Psoas muscle (tissue), 7 donors: ENCODE measurements at regions not wholly inside any gene's neighbourhood (a gene's known extent, or its start where the extent isn't known, plus 50 kb on each side); places are given as distances from the start of the nearest gene placed in this dataset.
A peak's percentile ranks its signal among the peaks of the same experiment; 100 is the strongest.
"Not testable (repeated sequence)": the region's sequence is repeated elsewhere in the genome, so short reads cannot be mapped to it uniquely, and the experiment has no call there.

ENCODE experiments used
- ATAC-seq, 4 donors: fragments of 200-7000 bp; cut with Tn5 transposase; one replicate each; pipeline ENCODE4 v1.9.1; 2020; ENCODE audit warnings: moderate library complexity in 3 of 4, mild to moderate bottlenecking in 2 of 4
- DNase-seq, 2 donors: peaks; one replicate each; pipeline ENCODE4 v3.0.0-alpha.2; 2020
- H3K27ac ChIP-seq: fragments of 200-600 bp; one replicate; pipeline ENCODE4 v1.8.0; 2022
- H3K27me3 ChIP-seq, 3 donors: fragments of 200-600 bp in 1 of 3; one replicate each; pipeline versions ENCODE4 v1.6.1 to v1.8.0; 2013 to 2022; ENCODE audit warnings: low read length in 2 of 3, mild to moderate bottlenecking in 2 of 3, moderate library complexity in 1 of 3; ENCODE audit not compliant: insufficient read depth in 3 of 3
- H3K36me3 ChIP-seq, 2 donors: fragments of 200-600 bp in 1 of 2; one replicate each; pipeline versions ENCODE4 v1.6.1 to v1.8.0; 2013 to 2022; ENCODE audit warnings: low read depth in 1 of 2, mild to moderate bottlenecking in 1 of 2, moderate library complexity in 1 of 2; ENCODE audit not compliant: insufficient read depth in 1 of 2
- H3K4me1 ChIP-seq: fragments of 200-600 bp; one replicate; pipeline ENCODE4 v1.8.0; 2022
- H3K4me3 ChIP-seq: fragments of 200-600 bp; one replicate; pipeline ENCODE4 v1.8.0; 2022; ENCODE audit warnings: mild to moderate bottlenecking
- H3K9me3 ChIP-seq: fragments of 200-600 bp; one replicate; pipeline ENCODE4 v1.8.0; 2022
- WGBS, 3 donors: extraction: QIAGEN DNeasy Blood & Tissue Kit; methylation state at CpG; one replicate each; pipeline versions ENCODE4 v1.1.6 to v1.1.7; 2013; 5-methylcytosine and 5-hydroxymethylcytosine counted together
- intact Hi-C, 2 donors: fragments of 100-400 bp; cut with DNase I; formaldehyde crosslinking; loops; one replicate each; pipeline versions ENCODE4 v1.11.0 to v1.14.2; 2022
- donor health status: healthy with polysubstance abuse.
- donor health status: DM: no; HTN: no; CAD: no; lungs with moderate emphysema.
- donor health status: Bipolar disorder and iron deficiency.
- donor health status: healthy.
- donor health status: DM: yes; HTN: yes; CAD: no.
- donor health status: DM: no; HTN: no; CAD: no.
- donor health status: DM: yes; HTN: yes; CAD: no.

DNA sequence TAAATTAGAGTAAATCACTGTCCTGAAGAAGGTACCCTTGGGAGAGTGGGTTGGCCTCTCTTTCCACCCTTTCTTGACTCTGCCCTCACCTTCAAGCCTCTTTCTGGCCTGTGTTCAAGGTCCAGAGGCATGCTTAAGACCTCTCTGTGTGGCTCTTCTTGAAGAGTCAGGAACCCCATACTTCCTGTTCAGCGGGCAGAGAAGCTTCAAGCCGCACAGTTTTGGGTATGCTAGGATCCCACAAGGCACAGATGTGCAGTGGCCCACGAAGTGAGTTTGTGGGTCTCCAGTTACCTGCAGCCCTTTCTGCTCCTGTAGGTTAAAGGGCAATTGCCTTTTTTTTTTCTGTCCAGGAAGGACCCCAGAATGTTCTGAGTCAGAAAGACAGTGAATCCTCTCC lies 113.7 kb downstream of the PPIAL4A start:
- DNase-seq, H3K36me3 ChIP-seq, H3K4me1 ChIP-seq, H3K27ac ChIP-seq, intact Hi-C loops, ATAC-seq, H3K9me3 ChIP-seq, H3K4me3 ChIP-seq, H3K27me3 ChIP-seq: not testable (repeated sequence)
- WGBS, 3 donors: 33 to 60% methylated on average over 1 of the region's 3 CpGs; no CpG with 5 or more reads in 1 of the 3 donors

DNA sequence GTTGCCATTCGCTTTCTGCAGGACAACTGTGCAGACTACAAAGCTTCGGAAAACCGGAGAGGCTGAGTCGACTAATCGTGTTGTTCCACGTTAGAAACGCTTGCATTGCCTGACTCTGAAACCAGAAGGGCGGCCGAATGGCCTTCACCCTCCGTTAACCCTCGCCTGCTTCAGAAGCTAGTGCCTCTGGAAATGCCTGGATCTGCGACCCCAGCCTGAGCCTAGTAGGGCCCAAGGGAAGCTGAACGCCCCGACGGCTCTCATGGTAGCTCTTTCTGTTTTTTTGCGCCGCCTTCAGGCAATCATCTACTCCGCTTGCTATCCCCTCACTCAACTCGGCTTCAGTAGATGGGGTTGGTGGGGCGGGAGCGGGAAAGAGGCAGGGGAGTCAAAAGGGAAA lies 117.3 kb downstream of the PPIAL4A start:
- intact Hi-C loops, H3K4me3 ChIP-seq, H3K4me1 ChIP-seq, ATAC-seq, H3K36me3 ChIP-seq, H3K27ac ChIP-seq, H3K9me3 ChIP-seq: not testable (repeated sequence)
- peak in 1 of 2 donors; percentile 16 for DNase-seq
- H3K27me3 ChIP-seq: peaks cover 0 to 14% (median 4%) of the 10 kb centered on the region in 3 donors
- WGBS, 3 donors: 23 to 33% (median 24%) methylated on average over 19 to 21 of the region's 21 CpGs

DNA sequence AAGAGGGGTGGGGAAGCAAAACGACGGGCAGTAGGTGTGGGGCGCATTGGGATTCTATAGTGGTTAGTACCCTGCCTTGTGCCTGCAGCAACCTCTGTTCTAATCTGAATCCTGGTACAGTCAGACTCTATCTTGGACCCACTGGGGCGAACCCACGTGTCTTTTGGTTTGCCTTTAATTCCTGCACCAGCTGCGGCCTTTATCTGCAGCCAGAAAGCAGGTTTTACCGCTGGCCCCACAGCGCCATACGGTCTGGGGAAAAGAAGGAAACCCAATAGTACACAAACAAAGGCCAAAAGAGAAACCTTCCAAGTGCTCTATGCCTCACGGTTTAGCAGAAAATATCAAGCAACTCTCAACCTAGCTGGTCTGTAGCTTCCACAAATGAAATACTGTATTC lies 118.2 kb downstream of the PPIAL4A start:
- H3K36me3 ChIP-seq, ATAC-seq, DNase-seq, H3K4me1 ChIP-seq, H3K9me3 ChIP-seq, intact Hi-C loops, H3K4me3 ChIP-seq, H3K27ac ChIP-seq: not testable (repeated sequence)
- peaks cover 0 to 14% (median 4%) of the 10 kb centered on the region in 3 donors for H3K27me3 ChIP-seq
- WGBS, 3 donors: 22 to 32% (median 28%) methylated on average over 7 of the region's 10 CpGs

DNA sequence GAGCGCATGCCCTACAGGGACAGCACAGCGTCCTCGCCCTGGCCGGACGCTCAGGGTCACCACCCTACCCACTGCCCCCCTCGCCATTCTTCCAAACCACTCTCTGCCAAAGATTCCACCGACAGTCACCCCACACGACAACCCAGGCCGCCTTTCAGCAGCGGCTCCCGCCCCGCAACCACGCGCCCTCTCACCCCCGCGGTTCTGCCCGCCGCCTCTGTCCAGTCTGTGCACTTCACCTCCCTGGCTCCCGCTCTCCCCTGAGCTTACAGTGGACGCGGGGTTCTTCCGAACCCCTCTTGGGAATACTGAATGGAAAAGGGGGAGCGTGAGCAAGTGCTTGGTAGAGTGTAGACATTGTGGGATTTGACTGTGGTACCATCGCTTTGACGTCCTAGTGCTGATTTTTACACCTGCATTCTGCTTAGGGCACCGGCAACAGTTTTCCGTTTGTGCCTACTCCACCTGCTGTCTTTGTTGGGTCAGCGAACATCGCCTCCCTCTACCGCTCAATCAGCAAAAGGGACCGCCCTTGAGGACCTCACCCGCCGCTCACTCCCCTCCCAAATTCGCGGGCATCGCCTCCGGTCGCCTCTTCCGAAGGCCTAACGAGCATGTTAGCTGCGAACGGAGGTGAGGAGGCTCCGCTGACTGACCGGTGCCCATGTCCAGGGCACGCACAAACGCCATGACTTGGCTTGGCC lies 119.1 kb downstream of the PPIAL4A start:
- Histone ChIP-seq H3K27me3 (peaks cover 0 to 14% (median 4%) of the 10 kb centered on the region in 3 donors), H3K4me3 (peak overlapping the region; percentile 34)
- ATAC-seq, intact Hi-C loops, H3K36me3 ChIP-seq, H3K4me1 ChIP-seq, H3K9me3 ChIP-seq, H3K27ac ChIP-seq: not testable (repeated sequence)
- DNase-seq: peak in 1 of 2 donors; percentile 19
- 9 to 18% (median 10%) methylated on average over 18 to 43 of the region's 46 CpGs for WGBS, 3 donors

DNA sequence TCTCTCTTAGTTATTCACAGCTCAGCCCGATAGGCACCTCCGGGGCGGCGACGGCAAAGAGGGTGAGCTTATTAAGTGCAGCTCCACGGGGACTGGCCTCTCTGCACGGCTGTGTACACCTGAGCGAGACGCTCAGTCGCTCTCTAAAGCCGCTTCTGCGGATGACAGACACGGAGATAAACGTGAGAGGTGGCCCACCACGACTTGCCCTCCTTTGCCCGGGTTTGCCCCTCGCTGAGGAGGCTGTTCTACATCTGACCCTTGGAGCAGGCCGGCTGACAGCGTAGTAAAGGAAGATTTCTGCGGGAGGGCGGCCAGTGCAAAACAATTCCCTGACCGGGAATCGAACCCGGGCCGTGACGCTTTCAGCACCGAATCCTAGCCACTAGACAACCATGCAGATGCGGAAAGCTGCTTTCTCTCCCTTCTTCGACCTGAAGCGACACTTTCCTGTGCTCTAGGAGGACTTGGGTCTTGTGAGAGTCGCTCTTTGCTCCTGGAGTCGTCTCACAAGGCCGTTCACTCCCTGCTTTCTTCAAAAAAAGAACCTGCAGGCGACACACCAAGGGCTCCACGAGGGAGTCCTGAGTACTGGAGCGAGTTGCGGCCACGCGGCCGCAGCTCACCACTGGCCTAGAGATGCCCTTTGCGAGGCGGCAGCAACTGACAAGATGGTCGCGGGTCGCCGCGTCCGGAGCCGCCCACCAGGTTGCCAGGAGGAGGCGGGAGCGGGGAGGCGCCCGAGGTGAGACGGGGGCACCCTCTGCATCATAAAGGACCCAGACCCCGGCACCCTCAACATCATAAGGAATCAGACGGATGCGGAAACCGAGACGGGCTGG lies 119.9 kb downstream of the PPIAL4A start:
- H3K4me1 ChIP-seq, ATAC-seq, H3K36me3 ChIP-seq, intact Hi-C loops, H3K9me3 ChIP-seq, H3K27ac ChIP-seq: not testable (repeated sequence)
- WGBS, 3 donors: 6 to 9% (median 8%) methylated on average over 28 to 53 of the region's 59 CpGs
- H3K4me3 ChIP-seq: peak overlapping the region; percentile 34
- H3K27me3 ChIP-seq: peaks cover 0 to 14% (median 4%) of the 10 kb centered on the region in 3 donors
- DNase-seq: peak; percentile 21 to 27

DNA sequence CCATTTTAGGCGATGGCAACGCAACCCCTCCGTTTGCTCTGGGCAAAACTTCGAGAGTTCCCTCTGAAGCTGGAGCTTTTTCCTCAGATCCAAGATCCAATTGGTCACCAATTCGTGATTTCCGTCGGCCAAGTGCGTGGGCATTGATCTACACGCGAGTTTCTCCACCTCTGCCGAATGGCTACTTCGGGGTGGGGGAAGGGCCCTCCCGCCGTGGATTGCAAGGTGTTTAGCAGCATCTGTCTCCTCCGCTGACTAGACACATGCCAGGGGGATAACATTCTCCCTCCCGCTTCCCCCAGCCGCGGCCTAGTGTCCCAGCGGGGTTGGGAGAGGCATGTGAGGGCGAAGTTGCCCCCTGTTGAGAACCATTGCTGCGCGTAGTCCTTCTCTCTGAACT lies 120.6 kb downstream of the PPIAL4A start:
- 5 to 38% methylated on average over 4 to 8 of the region's 22 CpGs; no CpG with 5 or more reads in 1 of the 3 donors for WGBS, 3 donors
- intact Hi-C loops, H3K4me1 ChIP-seq, H3K36me3 ChIP-seq, H3K4me3 ChIP-seq, H3K9me3 ChIP-seq, DNase-seq, ATAC-seq, H3K27ac ChIP-seq: not testable (repeated sequence)
- peaks cover 0 to 14% (median 4%) of the 10 kb centered on the region in 3 donors for H3K27me3 ChIP-seq

DNA sequence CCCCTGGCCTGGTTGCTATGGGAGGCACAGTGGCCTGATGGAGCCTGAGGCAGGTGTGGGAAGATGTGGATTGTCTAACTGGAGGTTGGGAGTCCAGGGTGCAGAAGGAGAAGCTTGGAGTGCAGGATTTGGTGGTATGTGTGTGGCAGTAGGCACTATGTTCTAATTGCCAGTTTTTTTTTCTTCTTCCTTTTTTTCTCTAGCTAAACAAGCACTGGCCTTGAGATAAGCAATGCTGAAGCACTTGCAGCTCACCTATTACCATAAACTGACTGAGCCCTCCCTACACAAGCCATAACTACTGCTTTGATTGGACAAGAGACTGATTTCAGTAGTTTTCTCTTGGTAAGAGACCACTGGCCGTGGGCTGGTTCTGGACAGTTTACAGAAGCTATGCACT lies 123.6 kb downstream of the PPIAL4A start:
- DNase-seq, H3K9me3 ChIP-seq, H3K27ac ChIP-seq, H3K27me3 ChIP-seq, intact Hi-C loops, ATAC-seq, H3K4me1 ChIP-seq, H3K4me3 ChIP-seq, H3K36me3 ChIP-seq: not testable (repeated sequence)
- WGBS, 3 donors: 52 to 65% (median 53%) methylated on average over 1 of the region's 1 CpG

DNA sequence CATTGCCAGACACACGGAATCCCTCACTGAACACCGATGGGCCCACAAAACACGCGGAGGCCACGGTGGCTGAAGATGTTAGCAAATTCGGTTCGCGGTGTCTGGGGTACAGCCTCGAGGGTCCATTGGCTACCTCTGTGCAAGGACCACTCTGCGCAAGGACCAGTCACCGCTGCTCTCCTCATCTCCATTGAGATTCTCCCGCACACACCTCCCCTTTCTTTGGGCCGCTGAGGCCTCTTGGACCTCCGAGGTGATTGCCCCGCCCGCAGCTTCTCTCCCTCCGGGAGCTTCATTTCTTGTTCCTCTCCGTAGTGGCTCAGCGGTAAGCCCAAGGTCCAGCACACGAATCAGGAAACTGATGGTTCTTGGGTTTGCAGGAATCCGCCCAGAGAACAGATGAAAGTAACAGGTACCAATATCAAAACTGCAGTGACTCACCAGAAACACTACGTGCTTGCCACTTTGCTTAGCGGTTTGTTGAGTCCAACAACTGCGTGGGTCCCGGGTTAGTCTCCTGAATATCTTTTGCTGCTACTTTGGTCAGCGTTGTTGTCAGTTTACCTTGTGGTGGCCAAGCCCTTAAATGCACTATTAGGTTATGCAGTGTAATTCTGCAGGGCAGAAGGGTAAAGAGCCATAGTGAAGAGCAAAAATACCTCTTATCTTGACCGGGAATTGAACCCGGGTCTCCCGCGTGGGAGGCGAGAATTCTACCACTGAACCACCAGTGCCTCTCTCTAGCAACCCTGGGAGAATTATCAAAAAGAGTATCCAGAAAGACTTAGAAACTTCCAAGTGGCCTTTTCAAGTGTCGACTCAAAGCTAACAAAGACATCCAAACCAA lies 126.8 kb downstream of the PPIAL4A start:
- H3K4me3 ChIP-seq, H3K27me3 ChIP-seq, H3K4me1 ChIP-seq, H3K36me3 ChIP-seq, intact Hi-C loops, H3K27ac ChIP-seq, H3K9me3 ChIP-seq: not testable (repeated sequence)
- ATAC-seq: peak in 1 of 4 donors; percentile 53
- peak in 1 of 2 donors; percentile 26 for DNase-seq
- WGBS, 3 donors: 19 to 60% (median 30%) methylated on average over 11 to 19 of the region's 32 CpGs

DNA sequence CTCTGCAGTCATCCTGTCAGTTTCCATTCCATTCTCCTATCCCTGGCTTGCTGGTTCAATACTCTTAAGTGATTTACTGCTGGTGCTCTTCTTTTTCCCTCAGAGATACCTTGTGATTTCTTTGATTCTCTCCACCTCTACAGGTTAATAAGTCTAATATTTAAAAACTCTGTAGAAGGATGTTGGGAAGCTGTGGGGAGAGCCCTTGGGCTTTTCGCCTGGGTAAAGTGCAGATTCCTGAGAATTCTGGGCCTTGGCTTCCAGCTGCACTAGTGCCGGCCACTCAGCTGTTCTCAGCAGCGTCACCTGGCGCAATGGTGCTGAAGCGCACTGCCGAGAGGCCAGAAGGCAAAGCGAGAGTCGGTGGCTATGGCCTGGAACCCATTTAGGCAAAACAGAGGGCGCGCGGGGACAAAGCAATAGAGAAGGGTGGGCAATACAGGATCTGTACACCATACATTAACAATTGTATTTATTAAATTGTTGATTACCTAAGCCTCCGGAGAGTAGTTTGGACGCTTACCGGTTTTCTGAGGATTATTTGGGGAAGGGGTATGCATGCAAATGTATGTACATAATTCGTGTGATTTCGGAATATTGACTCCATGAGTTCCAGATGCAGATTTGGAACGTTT lies 130.3 kb downstream of the PPIAL4A start:
- ATAC-seq: peak in 1 of 4 donors; percentile 69
- WGBS, 3 donors: 28 to 41% (median 35%) methylated on average over 7 of the region's 17 CpGs
- DNase-seq, intact Hi-C loops, H3K27ac ChIP-seq, H3K4me1 ChIP-seq, H3K36me3 ChIP-seq, H3K4me3 ChIP-seq, H3K27me3 ChIP-seq, H3K9me3 ChIP-seq: not testable (repeated sequence)
